D341Med (cell line): ENCODE measurements at regions not wholly inside any gene's neighbourhood (a gene's known extent, or its start where the extent isn't known, plus 50 kb on each side); places are given as distances from the start of the nearest gene placed in this dataset.

Experiments used
- DNase-seq: peaks from one replicate; pipeline ENCODE4 v3.0.0; 2012; ENCODE audit warnings: low spot score

- DNase-seq, result no peak
Measured at GRCh38 chr2:66960161-66960560, 437.0 kb upstream of the ETAA1 start.

DNA sequence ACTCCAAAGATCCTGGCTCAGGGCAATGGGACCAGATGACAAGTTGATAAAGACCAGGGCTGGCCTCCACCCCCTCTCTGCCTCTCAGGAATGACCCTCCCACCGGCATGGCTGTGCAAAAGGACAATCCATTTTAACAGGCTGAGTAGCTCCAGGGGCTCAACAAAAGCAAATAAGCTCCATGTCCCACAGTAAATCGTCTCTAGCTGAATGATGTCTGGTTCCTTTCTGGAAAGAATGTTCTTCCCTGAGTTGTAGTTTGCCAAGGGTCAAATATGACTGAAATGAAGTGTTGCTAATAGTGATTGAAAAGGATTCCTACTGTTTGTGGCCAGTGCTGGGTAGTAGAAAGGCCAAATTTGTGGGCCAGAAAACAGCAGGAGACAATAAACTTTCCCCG, 434.4 kb upstream of the ETAA1 start:
- DNase-seq, result no peak

DNA sequence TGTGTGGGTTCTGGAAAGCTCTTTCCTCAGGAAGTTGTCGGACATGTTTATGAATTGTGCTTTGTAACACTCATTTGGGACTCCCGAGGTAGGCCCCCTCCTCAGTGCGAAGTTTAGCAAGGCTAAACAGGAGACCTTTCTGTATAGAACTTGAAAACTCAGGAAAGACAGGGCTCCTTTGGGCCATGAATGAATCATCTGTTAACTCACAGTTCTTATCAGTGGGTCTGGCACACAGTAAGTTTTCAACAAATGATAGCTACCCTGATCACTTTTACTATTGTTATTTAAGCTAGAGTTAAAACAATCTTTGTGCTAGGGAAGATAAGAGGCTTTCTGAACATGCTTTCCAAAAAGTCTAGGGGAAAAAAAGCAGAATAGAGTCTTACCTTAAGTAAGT, 430.5 kb upstream of the ETAA1 start:
- no peak for DNase-seq

DNA sequence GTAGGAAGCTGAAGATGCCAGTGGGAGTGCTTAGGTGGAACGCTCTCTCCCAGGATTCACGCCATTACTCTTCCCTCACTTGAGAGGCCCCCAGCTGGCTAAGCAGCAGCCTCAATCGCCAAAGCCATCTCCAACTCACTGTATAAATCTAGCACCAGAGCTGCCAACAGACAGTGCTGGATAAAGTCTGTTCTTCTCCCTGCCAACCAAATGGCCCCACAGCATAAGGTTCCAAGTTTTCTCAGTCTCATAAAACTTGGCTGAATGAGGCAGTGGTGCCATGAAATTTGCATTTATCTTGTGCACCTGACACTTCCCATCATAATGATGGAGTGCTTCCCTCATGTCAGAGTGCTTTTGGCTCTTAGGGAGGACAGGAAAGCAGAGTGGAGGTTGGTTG, 428.2 kb upstream of the ETAA1 start:
- no peak for DNase-seq

- no peak for DNase-seq
Measured at GRCh38 chr2:66981074-66981473, 416.1 kb upstream of the ETAA1 start.

GRCh38 chr2:66982766-66983165, 414.4 kb upstream of the ETAA1 start:
- no peak for DNase-seq

- DNase-seq, result no peak
Measured at GRCh38 chr2:66984864-66985263, 412.3 kb upstream of the ETAA1 start.

DNA sequence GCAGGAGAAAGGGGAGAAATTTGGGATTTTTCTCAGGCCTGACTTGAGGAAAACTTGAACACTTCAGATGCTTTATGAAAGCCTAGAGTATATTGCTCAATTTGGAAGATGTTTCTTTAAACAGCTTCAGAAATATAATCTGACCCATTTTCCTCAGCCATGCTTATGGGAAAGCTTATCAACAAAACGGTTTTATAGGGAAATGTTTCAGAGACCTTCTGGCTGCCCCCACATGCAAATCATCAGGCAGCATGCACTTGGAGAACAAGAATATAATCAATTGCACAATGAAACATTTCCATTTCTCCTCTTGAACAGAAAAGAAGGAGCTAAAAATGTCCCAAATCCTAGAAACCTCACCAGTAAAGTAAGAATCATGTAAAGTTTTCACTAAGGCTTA, 411.2 kb upstream of the ETAA1 start:
- no peak for DNase-seq

GRCh38 chr2:66987733-66988132, 409.4 kb upstream of the ETAA1 start:
- DNase-seq, result no peak

GRCh38 chr2:66994654-66995053, 402.5 kb upstream of the ETAA1 start:
- no peak for DNase-seq

- no peak for DNase-seq
Measured at GRCh38 chr2:66995636-66996035, 401.5 kb upstream of the ETAA1 start.

DNA sequence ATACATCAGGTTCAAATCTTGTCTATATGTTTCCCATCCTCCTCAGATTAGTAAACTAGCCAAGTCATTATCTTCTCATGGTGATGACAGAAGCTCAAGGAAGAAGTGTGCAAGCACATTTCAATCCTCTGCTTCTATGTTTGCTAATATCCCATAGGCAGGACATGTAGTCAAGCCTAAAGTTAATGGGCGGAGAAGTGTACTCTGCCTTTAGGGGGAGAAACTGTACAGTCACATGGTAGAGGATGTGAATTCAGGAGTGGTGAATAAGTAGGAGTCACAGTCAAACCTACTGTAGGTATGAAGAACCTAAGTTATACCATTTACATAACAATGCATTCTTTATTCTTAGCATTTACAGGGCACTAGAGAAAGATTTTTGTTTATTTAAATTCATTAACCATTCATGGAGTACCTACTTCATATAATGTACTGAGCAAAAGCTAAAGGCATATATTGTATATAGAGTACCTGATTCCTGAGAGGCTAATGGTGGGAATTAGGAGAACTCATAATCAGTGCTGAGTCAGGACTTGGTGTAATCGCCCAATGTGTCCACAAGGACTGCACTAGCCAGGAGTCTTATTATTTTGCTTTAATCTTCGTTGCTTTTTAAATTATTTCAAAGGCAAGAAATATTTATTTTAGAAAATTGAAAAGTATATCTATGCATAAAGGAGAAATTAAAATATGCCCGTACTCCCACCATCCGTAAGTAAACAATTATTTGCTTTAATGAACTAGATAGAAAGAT, 394.3 kb upstream of the ETAA1 start:
- DNase-seq, result no peak

GRCh38 chr2:67006373-67006960, 390.7 kb upstream of the ETAA1 start:
- no peak for DNase-seq

DNA sequence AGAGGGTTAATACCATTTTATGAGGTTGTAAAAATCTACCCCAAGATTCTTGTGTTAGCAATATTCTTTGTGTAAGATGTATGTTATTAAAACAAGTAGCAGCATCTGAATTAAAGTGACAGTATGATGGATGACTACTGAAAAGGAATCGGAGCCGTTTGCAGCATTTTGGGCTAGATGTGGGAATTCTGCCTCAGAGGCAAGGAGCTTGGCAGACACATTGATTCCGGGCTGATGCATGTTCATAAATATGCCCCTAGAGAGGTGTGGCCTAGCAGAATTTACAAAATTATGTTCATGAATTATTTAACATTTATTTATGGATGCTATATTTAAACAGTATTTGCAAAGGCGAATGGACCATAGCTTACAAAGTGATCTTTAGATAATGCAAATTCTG, 389.0 kb upstream of the ETAA1 start:
- DNase-seq, result no peak

GRCh38 chr2:67012165-67012564, 385.0 kb upstream of the ETAA1 start:
- no peak for DNase-seq

- DNase-seq, result no peak
Measured at GRCh38 chr2:67013821-67014220, 383.3 kb upstream of the ETAA1 start.

GRCh38 chr2:67015681-67016080, 381.5 kb upstream of the ETAA1 start:
- no peak for DNase-seq

DNA sequence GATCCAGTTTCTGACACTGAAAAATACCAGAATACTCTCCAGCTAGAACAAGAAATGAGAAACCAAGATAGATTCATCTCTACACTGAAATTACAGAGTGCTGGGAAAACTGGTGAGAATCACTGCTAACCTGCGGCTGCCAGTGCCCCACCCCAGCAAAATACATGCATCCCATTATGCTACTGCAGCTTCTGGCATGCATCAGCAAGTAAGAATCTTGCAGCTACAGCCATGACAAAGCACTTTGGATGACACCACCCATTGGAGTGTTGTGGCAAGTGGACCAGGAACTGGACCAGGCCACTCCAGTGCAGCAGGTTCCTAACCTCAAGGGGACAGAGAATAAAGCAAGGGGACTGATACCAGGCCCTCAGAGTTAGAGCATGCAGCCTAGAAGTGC, 378.8 kb upstream of the ETAA1 start:
- DNase-seq, result no peak

DNA sequence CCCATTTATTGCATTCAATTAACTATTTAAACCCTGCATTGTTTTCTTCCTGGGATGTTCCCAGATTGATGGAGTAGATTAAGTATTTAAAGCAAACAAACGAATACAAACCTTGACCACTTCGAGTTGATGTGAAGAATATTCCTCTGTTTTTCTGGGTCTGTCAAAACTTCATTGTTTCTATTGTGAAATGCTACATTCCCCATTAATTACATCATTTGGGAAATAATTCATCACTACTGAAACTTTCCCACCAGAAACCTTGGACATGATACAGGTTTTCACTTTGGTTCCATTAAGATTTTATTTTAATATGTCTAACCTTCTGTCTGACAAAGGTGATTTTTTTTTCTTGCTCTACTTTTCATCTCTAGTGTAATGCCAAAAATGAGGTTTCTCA, 365.1 kb upstream of the ETAA1 start:
- no peak for DNase-seq

- no peak for DNase-seq
Measured at GRCh38 chr2:67036444-67036843, 360.7 kb upstream of the ETAA1 start.

- DNase-seq, result no peak
Measured at GRCh38 chr2:67037655-67038054, 359.5 kb upstream of the ETAA1 start.

DNA sequence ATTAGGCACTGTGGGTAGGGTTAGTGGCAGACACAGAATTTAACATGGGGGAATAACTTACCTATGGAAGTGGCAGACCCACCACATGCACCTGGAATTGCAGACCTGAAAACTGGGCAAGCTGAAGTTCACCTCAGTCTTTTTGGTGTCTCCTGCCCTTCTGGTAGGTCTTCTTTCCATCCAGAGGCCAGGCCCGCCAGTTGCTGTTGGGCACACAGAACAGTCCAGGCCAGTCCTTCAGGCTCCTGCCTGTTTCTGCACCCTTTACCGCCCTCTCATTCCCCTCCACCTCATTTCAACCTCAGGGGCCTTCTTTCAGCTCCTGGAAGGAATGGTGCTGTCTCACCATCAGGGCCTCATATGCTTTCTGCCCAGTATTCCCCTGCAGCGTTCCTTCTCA, 358.9 kb upstream of the ETAA1 start:
- no peak for DNase-seq

- no peak for DNase-seq
Measured at GRCh38 chr2:67039058-67039457, 358.1 kb upstream of the ETAA1 start.

DNA sequence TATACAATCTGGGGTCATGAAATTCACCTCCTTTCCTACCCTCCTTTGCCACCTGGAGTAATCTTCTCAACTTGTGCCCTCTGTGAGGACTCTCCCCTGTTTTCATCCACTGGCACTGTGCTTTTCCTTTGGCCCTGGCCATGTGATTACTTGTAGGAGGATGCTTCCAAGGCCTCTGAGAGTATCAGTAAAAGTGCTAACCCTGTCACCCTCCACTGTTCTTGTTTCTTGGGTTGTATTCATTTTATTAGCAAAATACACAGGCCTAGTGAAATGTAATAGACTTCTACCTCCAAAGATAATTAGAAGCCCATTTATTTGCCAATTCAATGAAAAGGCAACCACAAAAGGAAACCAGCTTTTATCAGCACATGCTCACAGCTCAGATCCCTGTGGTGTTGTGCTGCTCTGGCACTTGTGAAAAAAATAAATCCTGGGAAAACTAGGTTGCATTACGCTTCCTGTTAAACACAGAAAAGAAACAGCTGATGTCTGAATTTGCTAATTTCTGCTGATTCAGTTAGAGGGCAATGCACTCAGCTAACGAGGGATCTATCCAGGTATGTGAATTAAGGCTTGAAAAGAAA, 357.5 kb upstream of the ETAA1 start:
- DNase-seq, result no peak
